Right cardiac atrium (tissue), 5 donors: ENCODE measurements at regions not wholly inside any gene's neighbourhood (a gene's known extent, or its start where the extent isn't known, plus 50 kb on each side); places are given as distances from the start of the nearest gene placed in this dataset.
A peak's percentile ranks its signal among the peaks of the same experiment; 100 is the strongest.

ENCODE experiments used
- ATAC-seq, 2 donors: fragments of 200-7000 bp; cut with Tn5 transposase; one replicate each; pipeline versions ENCODE4 v1.8.0 to v1.9.1; 2020; ENCODE audit warnings: moderate library complexity in 2 of 2, mild to moderate bottlenecking in 1 of 2
- DNase-seq, 3 donors: peaks; one replicate each; pipeline ENCODE4 v3.0.0-alpha.2; 2020
- H3K27ac ChIP-seq: one replicate; pipeline ENCODE4 v1.5.1; 2013; ENCODE audit warnings: mild to moderate bottlenecking, low read length, control low read depth, moderate library complexity
- H3K27me3 ChIP-seq: one replicate; pipeline ENCODE4 v1.6.1; 2013; ENCODE audit not compliant: control insufficient read depth, insufficient read depth
- H3K4me1 ChIP-seq: one replicate; pipeline ENCODE4 v1.6.1; 2013; ENCODE audit warnings: low read length; ENCODE audit not compliant: control insufficient read depth, insufficient read depth
- H3K4me3 ChIP-seq: one replicate; pipeline ENCODE4 v1.5.1; 2013; ENCODE audit warnings: low read length, control low read depth
- H3K9me3 ChIP-seq: one replicate; pipeline ENCODE4 v1.6.1; 2013; ENCODE audit warnings: low read length; ENCODE audit not compliant: control insufficient read depth
- WGBS: extraction: QIAGEN DNeasy Blood & Tissue Kit; methylation state at CpG from one replicate; pipeline ENCODE4 v1.1.7; 2013; 5-methylcytosine and 5-hydroxymethylcytosine counted together
- intact Hi-C, 4 donors: fragments of 100-400 bp; cut with DNase I; formaldehyde crosslinking; loops; one replicate each; pipeline versions ENCODE4 v1.11.0 to v1.14.0; 2022 to 2023
- donor health status: healthy with polysubstance abuse.
- donor health status: DM: no; HTN: yes; CAD: no.
- donor health status: DM: no; HTN: no; CAD: no.
- donor health status: DM: no; HTN: yes; CAD: no; lungs with severe emphysema.
- donor health status: DM: yes; HTN: yes; CAD: no.

DNA sequence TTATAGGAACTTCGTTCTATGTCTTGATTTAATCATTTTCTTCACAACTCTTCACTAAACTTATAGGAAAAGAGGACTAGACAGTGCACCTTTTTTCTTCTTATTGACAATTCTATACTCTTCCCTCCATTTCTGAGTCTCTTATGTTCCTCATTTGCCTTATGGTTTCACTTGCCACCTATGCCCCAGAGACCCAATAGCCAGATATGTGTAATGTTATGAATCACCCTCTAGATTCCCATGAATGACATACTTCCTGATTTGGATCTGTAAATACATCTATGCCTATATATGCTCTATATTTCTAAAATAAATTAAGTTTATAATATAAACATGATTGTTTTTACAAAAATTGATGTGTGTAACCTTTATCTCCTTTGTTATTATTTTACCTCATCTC, 514.1 kb upstream of the MEF2C start:
- no peaks in the 10 kb centered on the region for H3K9me3 ChIP-seq
- no peaks in the 10 kb centered on the region for H3K27me3 ChIP-seq
- intact Hi-C loops, result no loop called here
- no peak overlapping the region for H3K27ac ChIP-seq
- 81% methylated on average over 1 of the region's 1 CpG for WGBS
- DNase-seq (no peak), ATAC-seq (no peak)
- no peak overlapping the region for H3K4me3 ChIP-seq
- no peaks in the 10 kb centered on the region for H3K4me1 ChIP-seq

DNA sequence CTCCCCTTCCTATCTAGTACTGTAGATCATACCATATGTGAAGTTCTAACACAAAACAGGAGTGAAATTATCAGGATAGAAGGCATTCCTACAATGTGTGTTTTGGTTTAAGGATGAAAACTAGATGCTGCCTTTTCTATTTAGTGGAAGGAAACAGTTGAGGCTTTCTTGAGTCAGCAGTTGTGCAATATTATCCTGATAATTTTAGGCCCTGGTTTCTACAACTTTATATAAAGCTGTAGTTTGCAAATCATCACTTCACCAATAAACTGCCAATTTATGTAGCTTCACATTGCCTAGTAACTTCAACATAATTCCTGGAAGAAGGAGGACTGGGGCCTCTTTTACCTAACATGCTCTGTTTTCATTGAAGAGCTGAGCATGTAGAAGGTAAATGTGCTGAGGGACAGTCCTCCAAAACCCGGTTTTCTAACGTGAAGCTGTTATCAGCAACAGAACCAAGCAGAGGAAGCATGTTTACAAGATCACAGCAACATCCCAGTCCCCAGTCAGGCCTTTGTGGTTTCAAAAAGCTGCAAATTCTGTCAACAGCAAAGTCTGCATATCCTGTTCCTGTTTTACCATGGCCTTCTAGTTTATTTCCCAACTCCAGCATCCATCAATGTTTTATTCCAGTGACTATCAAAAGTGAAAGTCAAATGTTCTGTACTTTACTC, 513.4 kb upstream of the MEF2C start:
- 22% methylated on average over 2 of the region's 2 CpGs for WGBS
- H3K9me3 ChIP-seq, result no peaks in the 10 kb centered on the region
- ATAC-seq (peak; percentile 55 to 78), DNase-seq (peak in 1 of 3 donors; percentile 26)
- H3K4me3 ChIP-seq, result no peak overlapping the region
- intact Hi-C loops, result no loop called here
- no peaks in the 10 kb centered on the region for H3K27me3 ChIP-seq
- no peaks in the 10 kb centered on the region for H3K4me1 ChIP-seq
- H3K27ac ChIP-seq, result no peak overlapping the region

DNA sequence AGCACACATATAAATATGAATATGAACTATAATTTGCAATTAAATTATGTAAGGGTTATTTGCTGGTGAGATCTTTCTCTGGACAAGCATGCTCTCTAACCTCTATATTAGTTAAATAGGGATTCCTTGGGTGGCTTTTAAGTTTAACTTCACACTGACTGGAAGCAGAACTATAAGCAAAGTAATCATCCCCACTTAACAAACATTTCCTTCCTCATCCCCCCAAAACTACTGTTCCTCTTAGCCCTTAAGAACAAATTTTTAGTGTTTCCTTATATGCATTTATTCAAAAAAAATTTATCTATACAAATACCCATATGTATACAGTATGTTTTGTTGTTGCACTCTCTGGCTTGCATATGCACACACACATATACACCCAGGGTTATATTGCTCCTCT, 512.1 kb upstream of the MEF2C start:
- no peaks in the 10 kb centered on the region for H3K27me3 ChIP-seq
- DNase-seq (no peak), ATAC-seq (no peak)
- H3K9me3 ChIP-seq, result no peaks in the 10 kb centered on the region
- no peaks in the 10 kb centered on the region for H3K4me1 ChIP-seq
- intact Hi-C loops, result no loop called here
- no peak overlapping the region for H3K27ac ChIP-seq
- no peak overlapping the region for H3K4me3 ChIP-seq

DNA sequence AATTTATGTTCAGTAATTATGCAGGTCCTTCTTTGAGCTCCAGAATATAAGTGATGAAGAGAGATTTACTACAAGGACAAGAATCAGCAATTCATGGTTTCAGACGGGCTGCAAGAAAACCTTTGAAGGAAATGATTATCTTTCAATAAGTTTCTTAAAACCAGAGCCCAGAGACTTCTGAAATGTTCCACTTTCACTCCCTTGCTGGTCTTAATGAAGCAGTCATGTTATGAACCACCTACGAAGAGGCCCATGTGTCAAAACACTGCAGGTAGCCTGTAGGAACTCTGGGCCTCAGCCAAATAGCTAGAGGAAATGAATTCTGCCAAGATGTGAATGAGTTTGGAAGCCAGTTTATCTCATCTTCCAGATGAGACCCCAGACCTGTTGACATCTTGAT, 505.9 kb upstream of the MEF2C start:
- no peak for DNase-seq
- Histone ChIP-seq H3K27me3 (no peaks in the 10 kb centered on the region), H3K4me1 (no peaks in the 10 kb centered on the region), H3K9me3 (no peaks in the 10 kb centered on the region), H3K4me3 (no peak overlapping the region), H3K27ac (no peak overlapping the region)
- WGBS, result 69% methylated on average over 2 of the region's 2 CpGs
- intact Hi-C loops, result no loop called here
- no peak for ATAC-seq

DNA sequence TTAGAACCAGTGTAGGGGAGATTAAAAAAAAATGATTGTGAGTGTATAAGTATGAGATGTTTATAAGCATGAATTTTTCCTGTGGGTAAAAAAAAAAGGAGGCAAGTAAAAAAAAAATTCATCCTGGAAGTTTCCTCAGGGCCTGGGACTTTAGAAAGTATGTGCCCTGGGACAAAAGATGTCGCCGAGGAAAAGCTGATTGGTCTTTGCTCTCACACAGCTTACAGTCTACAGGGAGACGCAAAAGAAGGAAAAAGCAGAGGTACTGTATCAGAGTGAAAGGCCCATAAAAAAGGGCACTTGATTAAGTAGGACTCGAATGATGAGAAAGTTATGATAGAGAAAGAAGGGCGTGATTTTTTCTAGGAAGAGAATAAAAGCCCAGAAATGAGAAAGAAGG, 501.4 kb upstream of the MEF2C start:
- no peak overlapping the region for H3K4me3 ChIP-seq
- no peaks in the 10 kb centered on the region for H3K27me3 ChIP-seq
- no peak overlapping the region for H3K27ac ChIP-seq
- ATAC-seq, result no peak
- no peaks in the 10 kb centered on the region for H3K9me3 ChIP-seq
- intact Hi-C loops, result no loop called here
- no peaks in the 10 kb centered on the region for H3K4me1 ChIP-seq
- WGBS, result 86% methylated on average over 5 of the region's 5 CpGs
- DNase-seq, result no peak

DNA sequence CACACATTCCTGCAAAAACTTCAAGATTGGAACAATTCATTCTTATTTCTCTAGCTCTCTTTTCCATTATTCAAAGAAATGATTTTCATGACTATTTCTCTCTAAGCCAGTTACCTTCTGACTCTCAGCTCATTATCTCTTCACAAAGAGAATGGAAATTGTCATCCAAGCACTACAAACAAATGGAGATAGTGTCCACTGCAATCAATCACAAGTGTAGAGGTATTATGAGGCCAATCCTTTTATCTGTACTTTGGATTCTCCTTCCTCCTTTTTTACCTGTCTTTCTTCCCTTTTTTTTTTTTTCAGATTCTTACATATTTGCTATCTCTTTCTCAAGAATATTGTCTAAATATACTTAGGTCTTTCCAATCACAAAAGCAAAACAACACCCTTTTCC, 497.7 kb upstream of the MEF2C start:
- intact Hi-C loops, result no loop called here
- no peak overlapping the region for H3K4me3 ChIP-seq
- no peaks in the 10 kb centered on the region for H3K27me3 ChIP-seq
- H3K4me1 ChIP-seq, result no peaks in the 10 kb centered on the region
- DNase-seq (no peak), ATAC-seq (no peak)
- H3K27ac ChIP-seq, result no peak overlapping the region
- no peaks in the 10 kb centered on the region for H3K9me3 ChIP-seq

DNA sequence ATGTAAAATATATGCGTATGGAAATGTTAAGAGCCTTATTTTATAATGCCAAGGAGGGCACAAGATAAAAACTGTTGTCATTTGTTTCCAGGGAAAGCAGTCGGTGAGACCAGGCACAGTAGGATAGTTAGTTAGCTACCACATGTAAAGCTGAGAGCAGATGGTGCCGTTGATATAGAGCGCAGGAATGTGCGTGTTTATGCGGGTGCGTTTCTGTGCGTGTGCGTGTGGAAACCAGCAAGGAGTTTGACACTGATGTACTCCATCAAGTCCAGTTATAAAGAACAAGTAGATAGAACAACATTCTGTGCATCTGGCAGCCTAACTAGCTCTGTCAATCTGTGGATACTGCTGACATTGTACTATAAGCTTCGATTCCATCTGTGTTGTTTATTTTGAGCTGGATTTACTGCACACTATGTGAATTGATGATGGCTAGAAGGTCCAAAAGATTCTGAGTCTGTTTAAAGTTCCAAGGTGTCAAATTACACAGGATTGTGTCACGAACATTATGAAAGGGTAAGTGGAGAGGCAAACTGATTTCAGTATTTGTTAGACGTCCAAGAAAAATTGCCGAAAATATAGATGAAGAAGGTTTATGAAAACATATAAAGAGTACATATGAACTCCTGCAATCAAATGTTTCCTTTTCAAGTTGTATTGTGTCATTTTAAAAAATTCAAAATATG, 494.9 kb upstream of the MEF2C start:
- Histone ChIP-seq H3K9me3 (no peaks in the 10 kb centered on the region), H3K27ac (no peak overlapping the region), H3K4me3 (no peak overlapping the region), H3K4me1 (no peaks in the 10 kb centered on the region), H3K27me3 (no peaks in the 10 kb centered on the region)
- DNase-seq (no peak), ATAC-seq (no peak)
- intact Hi-C loops, result no loop called here
- 75% methylated on average over 13 of the region's 13 CpGs for WGBS

DNA sequence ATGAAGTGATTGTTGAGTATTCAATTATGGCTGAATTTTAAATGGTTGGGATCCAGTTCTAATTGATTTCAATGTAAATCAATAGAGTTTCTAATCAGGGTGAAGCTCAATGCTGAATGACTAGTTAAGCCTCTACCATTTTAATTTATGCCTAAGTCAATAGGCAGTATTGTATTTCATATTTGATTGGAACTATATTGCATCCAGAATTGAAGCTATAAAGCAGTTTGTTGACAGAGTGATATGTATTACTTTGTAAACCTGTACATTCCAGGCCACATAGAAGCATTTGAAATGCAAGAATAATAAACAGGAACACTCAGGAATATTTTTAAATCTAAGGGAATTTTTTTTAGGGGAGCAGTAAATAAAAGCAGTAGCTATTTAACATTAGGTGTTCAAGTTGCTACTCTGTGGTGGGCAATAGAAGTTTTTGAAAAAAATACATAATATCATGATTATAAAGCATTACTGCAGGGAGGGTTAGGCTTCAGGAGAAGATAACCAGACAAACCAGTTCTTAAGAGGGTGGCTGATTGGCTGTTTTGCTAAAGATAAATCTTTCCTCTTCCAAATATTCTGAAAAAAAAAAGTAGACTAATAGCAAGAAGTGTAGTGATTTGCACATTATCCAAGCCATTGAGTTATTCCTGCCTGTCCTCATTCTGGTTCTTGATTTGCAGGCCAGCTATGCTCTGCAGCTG, 492.0 kb upstream of the MEF2C start:
- no peaks in the 10 kb centered on the region for H3K9me3 ChIP-seq
- H3K27ac ChIP-seq, result no peak overlapping the region
- H3K27me3 ChIP-seq, result no peaks in the 10 kb centered on the region
- no peak for ATAC-seq
- H3K4me3 ChIP-seq, result no peak overlapping the region
- intact Hi-C loops, result no loop called here
- DNase-seq, result no peak
- no peaks in the 10 kb centered on the region for H3K4me1 ChIP-seq

DNA sequence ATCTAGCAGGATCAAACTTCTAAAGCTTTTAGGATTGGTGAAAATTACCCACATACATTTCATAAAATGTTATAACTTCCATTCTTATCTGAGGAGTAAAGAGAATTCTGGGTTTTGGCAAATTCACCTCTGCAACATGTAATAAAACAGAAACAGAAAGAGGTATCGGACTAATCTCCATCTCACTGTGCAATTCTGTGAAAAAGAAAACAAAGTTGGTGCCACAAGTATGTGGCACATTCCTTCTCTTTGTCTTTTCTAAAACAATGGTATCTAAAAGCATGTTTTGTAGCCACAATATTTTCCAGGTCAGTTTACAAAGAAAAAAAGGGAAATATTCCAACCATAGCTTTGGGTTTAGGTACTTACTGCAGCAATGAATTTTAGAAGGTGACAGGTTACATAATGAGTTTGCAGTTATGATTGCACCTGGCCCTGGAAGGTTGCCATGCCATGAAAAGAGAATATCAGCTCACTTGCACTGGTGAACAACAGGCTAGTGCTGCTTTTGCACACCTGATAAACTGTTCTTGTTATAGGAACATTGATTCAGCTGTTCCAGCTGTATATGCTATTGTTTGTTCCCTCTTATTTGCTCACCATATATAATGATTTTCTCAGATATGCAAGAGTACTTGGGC, 491.3 kb upstream of the MEF2C start:
- H3K27me3 ChIP-seq, result no peaks in the 10 kb centered on the region
- no peak overlapping the region for H3K4me3 ChIP-seq
- ATAC-seq (no peak), DNase-seq (no peak)
- H3K27ac ChIP-seq, result no peak overlapping the region
- intact Hi-C loops, result no loop called here
- 93% methylated on average over 1 of the region's 1 CpG for WGBS
- H3K4me1 ChIP-seq, result no peaks in the 10 kb centered on the region
- H3K9me3 ChIP-seq, result no peaks in the 10 kb centered on the region

DNA sequence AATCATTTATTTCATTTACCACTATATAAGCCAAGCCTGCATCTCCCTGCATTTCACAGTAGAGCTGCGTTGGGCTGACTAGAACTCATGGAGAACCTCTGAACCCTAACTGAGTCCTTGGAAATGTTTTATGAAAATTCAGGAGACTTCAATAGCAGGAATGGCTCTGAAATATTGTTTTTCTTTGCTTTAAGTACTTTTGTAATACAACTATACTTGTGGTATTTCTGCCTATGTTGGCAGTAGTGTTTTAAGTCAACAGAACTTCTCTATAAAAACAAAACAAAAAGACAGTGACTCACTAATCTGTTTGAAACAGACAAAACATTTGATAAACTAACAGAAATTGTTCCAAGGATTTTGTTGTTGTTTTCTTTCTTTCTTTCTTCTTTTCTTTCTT, 489.2 kb upstream of the MEF2C start:
- no peaks in the 10 kb centered on the region for H3K9me3 ChIP-seq
- no peak for DNase-seq
- no peak overlapping the region for H3K4me3 ChIP-seq
- no peak for ATAC-seq
- no peak overlapping the region for H3K27ac ChIP-seq
- intact Hi-C loops, result no loop called here
- H3K27me3 ChIP-seq, result no peaks in the 10 kb centered on the region
- WGBS, result 73% methylated on average over 1 of the region's 1 CpG
- H3K4me1 ChIP-seq, result no peaks in the 10 kb centered on the region

DNA sequence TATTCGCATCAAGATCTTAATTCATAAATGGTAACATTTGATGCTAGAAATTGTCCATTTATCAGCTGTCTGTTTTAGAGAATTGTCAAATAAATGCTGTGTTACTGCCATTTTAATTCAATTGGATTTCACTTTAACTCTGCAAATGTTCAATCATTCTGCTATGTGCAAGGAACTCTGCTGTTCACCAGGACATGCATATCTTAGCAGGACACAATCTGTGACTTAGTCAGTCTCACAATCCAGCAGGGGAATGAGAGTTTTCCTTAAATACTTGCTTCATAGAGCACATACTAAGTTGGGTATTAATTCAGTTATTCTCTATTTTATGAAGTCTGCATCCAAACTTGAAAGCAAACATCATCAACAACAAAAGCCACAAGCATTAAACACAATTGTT, 488.7 kb upstream of the MEF2C start:
- H3K9me3 ChIP-seq, result no peaks in the 10 kb centered on the region
- DNase-seq (no peak), ATAC-seq (no peak)
- H3K4me3 ChIP-seq, result no peak overlapping the region
- 99% methylated on average over 1 of the region's 1 CpG for WGBS
- no peaks in the 10 kb centered on the region for H3K27me3 ChIP-seq
- H3K27ac ChIP-seq, result no peak overlapping the region
- H3K4me1 ChIP-seq, result no peaks in the 10 kb centered on the region
- intact Hi-C loops, result no loop called here
